ENCODE measurements at regions not wholly inside any gene's neighbourhood (a gene's known extent, or its start where the extent isn't known, plus 50 kb on each side); places are given as distances from the start of the nearest gene placed in this dataset.
"Not testable (repeated sequence)": the region's sequence is repeated elsewhere in the genome, so short reads cannot be mapped to it uniquely, and the experiment has no call there.

DNA sequence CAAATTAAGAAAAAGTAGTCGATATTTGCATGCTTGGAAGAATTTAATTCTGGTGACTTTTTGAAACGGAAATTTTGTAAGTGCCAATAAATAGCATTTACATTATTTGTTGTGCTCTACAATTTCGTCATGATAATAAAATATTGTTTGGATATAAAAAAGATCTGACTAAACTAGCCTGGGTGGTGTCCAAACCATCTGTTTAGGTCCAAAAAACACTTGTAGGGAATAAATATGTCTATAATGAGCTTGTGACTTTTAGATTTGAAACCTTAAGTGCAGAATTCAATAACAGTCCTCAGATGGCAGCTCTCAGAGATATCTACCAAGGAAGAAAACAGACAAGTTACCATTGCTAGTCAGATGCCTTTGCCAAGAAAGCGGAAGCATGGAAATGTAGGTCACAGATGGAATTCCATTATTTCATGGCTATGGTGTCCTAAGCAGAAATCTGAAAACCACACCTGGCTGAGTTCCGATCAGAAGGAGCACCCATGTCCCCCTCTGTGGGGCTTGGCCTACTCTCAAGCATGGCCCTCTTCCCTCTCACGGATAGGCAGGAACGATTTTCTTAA lies 731.1 kb downstream of the RNF144A start:
- no peak for DNase-seq

GRCh38 chr2:7649461-7650228 lies 732.4 kb downstream of the RNF144A start:
- DNase-seq: no peak

GRCh38 chr2:7653617-7654016 lies 736.4 kb downstream of the RNF144A start:
- no peak for DNase-seq

- no peak for DNase-seq
Measured at GRCh38 chr2:7655629-7656028, 738.4 kb downstream of the RNF144A start.

- not testable (repeated sequence) for DNase-seq
Measured at GRCh38 chr2:7657526-7657925, 740.3 kb downstream of the RNF144A start.

GRCh38 chr2:7658486-7658885 lies 741.3 kb downstream of the RNF144A start:
- no peak for DNase-seq

GRCh38 chr2:7660816-7661215 lies 743.6 kb downstream of the RNF144A start:
- no peak for DNase-seq

GRCh38 chr2:7661502-7661901 lies 744.3 kb downstream of the RNF144A start:
- no peak for DNase-seq

GRCh38 chr2:7665880-7666279 lies 748.7 kb downstream of the RNF144A start:
- DNase-seq: no peak

DNA sequence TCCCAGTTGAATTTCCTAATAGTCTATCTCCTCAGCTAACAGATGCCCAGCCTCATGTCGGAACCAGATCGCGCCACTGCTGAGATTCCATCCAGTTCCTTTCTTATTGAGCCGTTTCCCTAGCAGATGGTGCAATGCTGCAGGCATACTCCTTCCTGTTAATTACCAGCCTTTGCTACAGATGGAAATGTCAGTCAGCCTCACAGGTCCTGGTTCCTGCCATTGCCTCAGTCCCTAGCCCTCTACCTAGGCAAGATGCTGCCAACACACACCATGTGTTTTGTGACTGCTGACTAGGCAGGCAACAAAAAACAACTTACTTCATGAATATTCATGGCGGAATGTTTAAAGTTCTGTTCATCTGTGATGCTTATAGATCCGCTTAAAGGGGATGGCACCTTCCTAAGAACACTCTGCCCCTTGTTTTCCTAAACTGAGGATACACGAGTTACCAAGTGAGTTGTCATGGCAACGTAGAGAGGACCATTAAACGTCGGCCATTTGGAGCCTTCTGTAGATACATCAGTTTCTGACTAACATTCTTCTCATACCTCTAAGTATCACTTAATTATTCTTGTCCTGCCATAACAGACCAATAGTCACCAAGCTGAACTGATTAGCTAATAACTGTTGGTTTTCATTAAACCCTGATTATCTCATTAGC lies 749.5 kb downstream of the RNF144A start:
- peak in 1 of 4 experiments; percentile 7 for DNase-seq

- DNase-seq: no peak
Measured at GRCh38 chr2:7667260-7667757, 750.1 kb downstream of the RNF144A start.

DNA sequence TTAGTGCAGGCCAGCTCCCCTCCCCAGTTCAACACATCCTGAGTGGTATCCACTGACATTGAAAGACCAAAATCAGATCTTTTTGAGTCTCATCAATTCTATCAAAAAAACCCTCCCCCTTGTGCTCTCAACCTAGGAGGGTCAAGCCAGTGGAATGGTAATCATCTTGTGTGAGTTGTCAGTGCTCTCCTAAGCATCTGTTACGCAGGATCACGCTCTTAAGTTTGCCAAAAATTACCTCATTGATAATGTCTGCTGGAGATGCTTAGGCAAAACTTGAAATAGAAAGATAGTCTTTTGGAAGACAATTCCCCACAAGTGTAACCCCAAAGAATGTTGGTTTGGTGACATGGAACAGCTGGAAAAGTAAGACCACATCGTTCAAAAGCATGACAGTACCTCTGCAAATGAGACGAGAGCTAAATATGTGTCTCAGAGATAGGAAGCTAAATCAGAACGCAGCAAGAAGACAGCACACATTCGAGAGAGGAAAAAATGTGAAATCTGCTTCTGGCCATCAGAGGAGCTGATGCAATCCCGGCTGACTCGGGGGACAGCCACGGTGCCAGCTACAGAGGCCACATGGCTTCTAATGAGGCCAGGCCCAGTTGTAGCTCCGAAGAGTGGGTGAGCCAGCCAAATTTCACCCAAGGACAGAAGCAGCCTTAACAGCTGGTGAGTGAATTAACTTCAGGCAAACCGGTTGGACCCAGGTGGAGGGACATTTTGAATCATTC lies 753.9 kb downstream of the RNF144A start:
- no peak for DNase-seq

DNA sequence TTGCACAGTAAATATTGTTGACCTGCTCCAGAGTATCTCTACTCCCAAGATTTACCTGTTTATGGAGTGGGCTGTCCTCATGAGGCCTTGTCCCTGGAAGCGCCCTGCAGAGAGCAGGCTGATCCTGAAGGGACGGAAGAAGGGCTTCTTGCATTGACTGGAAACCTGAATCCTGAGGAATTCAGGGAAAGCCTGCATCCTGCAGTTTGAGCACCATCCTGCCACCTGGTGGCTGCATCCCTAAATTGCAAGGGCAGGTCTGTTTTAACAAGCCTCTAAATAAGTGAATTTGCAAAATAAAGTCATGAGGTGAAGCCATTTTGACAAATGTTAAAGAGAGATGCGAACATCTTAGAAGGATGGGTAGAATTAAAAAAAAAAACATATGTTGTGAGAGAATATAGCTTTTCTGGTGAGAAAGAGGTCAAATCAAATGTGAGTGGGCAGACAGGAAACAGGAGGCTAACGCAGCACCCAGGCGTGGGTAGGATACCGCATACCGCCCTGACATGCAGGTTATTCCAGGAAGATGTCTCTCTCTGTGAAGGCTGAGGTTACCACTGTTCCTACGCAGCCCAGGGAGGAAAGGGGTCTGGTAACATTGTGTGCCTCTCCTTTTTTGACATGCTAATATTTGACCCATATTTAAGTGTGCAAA lies 754.9 kb downstream of the RNF144A start:
- peak; percentile 68 to 85 (median 79) for DNase-seq

GRCh38 chr2:7672685-7673071 lies 755.5 kb downstream of the RNF144A start:
- DNase-seq: no peak

DNA sequence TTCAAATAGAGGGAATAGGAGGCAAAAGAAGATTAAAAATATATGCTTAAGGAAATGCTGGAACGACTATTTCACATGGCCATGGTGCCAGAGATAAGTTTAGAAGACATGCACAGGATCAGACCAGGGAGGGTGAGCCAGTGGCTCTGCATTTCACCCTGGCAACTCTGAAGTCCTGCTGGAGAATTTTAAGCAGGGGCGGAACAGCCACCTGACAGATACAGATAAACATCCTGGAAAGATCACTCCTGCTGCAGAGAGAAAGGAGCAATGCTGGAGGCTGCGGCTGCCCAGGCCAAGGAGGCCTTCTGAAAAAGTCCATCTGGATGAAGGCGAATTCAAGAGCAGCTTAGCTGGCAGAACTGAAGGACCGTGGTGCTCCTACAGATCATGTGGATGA lies 755.9 kb downstream of the RNF144A start:
- no peak for DNase-seq

DNA sequence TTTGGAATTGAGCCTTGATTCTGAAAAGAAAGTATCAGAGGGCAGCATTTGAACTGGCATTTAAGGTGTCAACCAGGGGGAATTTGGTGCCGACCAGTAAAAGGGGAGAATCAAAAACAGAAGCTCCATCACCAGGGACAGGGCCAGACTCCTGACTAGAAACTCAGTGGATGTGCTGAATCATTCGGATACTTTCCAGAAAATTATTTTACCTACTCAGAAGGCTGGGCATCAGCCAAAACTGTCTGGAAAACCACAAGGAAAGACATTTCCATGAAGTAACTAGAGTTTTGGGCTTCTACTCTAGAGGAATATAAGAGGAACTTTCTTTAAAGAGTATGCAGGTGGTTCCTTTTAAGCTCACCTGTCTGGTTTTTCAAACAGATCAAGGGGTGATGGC lies 756.6 kb downstream of the RNF144A start:
- no peak for DNase-seq

DNA sequence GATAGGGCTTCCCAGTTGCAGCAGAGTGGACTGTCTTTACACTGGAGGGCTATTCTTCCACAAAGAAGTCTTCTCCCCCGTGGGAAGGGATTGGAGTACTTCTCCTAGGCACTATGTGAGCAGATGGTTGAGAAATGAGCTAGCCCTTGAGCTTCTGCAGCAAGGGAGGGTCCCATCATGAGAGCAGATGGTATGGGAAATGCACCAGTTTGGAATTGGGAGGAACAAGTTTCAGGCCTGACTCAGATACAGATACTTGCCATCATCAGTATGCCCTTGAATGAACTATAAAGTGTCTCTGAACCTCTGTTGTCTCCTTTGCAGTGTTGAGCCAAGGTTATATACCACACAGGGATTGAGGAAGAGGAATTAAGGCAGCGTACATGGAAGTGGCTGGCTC lies 757.4 kb downstream of the RNF144A start:
- DNase-seq: no peak

- DNase-seq: peak in 2 of 4 experiments; percentile 12 to 25
Measured at GRCh38 chr2:7676714-7677113, 759.5 kb downstream of the RNF144A start.

DNA sequence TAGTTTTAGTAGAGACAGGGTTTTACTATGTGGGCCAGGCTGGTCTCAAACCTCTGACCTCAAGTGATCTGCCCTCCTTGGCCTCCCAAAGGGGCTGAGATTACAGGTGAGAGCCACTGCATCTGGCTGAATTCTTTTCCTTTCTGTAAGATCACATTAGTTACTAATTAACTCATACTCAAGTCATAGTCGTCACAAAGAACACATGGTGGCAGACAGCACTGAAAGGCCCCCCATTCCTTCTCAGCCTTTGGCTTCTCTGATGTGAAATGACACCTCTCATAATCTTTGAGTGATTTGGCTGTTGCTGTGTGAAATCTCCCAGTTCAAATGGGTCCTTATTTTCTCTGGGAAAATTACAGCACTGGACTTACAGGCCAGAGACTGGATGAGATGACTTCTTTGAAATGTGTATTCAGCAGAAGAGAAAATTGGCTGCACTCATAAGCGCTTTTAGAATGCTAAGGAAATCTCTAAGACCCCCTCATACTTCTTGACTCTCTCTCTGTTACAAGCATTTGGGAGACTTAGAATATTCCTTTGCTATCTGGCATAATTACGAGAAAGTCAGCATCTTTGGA lies 764.8 kb downstream of the RNF144A start:
- DNase-seq: no peak

GRCh38 chr2:7683196-7683595 lies 766.0 kb downstream of the RNF144A start:
- DNase-seq: no peak

DNA sequence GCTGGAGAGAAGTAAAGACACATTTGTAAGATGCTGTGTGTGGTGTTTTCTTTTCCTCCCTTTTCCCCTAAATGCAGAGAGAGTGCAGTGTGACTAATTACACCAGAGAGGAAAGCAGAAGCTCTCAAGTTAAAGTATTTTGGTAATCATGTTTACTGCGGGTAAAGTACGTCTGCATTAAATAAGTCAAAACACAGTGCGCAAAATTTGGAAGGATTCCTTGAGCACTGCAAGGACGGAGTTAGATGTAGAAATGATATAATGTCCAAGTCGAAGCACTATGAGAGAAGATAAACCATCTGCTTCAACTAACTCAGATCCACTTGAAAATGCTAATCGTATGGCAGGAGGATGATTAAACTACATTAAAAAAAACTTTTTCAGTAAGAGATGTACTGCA lies 766.5 kb downstream of the RNF144A start:
- no peak for DNase-seq

Measured in suppressor macrophage (primary cell).